Naive thymus-derived CD8-positive, alpha-beta T cell (primary cell): ENCODE measurements at regions not wholly inside any gene's neighbourhood (a gene's known extent, or its start where the extent isn't known, plus 50 kb on each side); places are given as distances from the start of the nearest gene placed in this dataset.
A peak's percentile ranks its signal among the peaks of the same experiment; 100 is the strongest.

ENCODE experiments used
- ATAC-seq, 2 donors: fragments of 150-1000 bp; cut with Tn5 transposase in 1 of 2; sonication (Bioruptor Pico), chemical (Tn5 transposase) in 1 of 2; 1 replicate in 1 of 2; 2 replicates in 1 of 2; pipeline ENCODE4 v1.10.0; 2021; ENCODE audit warnings: mild to moderate bottlenecking in 2 of 2, moderate library complexity in 2 of 2
- POLR2A ChIA-PET: fragments of 350-600 bp; sonication (Branson Sonifier 250); formaldehyde crosslinking; loops from one replicate; lab custom pipeline; 2021; ENCODE audit warnings: antibody characterized with exemption; lab: Charles Lee
- DNase-seq, 10 donors: peaks; one replicate each; pipeline versions ENCODE4 v3.0.0 to v3.0.0-alpha.2; 2020 to 2022
- H3K27ac Mint-ChIP-seq, 10 donors: one replicate each; pipeline ENCODE4 v1.8.0; 2020 to 2022; ENCODE audit warnings: mild to moderate bottlenecking in 10 of 10, mixed read lengths in 10 of 10, moderate library complexity in 4 of 10, inconsistent platforms in 1 of 10
- H3K27me3 Mint-ChIP-seq, 5 donors: one replicate each; pipeline ENCODE4 v1.8.0; 2021 to 2022; ENCODE audit warnings: mixed read lengths in 5 of 5
- H3K36me3 Mint-ChIP-seq, 3 donors: one replicate each; pipeline ENCODE4 v1.8.0; 2020 to 2022; ENCODE audit warnings: mixed read lengths in 3 of 3, mild to moderate bottlenecking in 2 of 3, inconsistent platforms in 1 of 3
- H3K4me1 Mint-ChIP-seq, 4 donors: one replicate each; pipeline ENCODE4 v1.8.0; 2021 to 2022; ENCODE audit warnings: mixed read lengths in 4 of 4
- H3K4me3 Mint-ChIP-seq, 10 donors: one replicate each; pipeline ENCODE4 v1.8.0; 2020 to 2022; ENCODE audit warnings: mild to moderate bottlenecking in 10 of 10, mixed read lengths in 10 of 10, moderate library complexity in 6 of 10, inconsistent platforms in 1 of 10
- H3K9me3 Mint-ChIP-seq, 9 donors: one replicate each; pipeline ENCODE4 v1.8.0; 2020 to 2022; ENCODE audit warnings: mixed read lengths in 9 of 9, mild to moderate bottlenecking in 3 of 9, inconsistent platforms in 1 of 9, moderate library complexity in 1 of 9

DNA sequence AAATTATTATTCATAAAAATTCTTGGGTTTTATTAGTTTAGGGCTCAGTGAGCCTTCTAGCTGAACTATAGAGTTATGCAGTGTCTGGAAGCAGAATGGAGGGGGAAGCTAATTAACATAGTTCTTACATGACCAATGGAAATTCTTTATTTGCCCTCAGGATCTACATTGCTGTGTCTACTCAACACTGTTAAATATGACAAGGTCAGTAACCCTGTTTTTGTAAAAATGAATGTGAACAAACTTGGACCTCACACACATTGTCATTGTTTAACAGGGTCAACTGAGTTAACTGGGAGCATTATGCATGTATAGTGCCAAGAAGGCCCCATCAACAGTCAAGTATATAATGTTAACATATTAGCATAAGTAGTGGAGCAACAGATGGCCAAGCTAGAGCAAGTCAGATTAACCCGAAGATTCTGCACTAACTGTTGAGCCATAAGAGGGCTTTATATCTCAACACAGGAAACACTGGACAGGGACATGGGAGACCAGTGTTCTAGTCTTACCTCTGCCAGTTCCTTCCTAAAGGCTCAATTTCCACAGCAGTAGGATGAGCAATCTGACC lies 122.5 kb upstream of the SEM1 start:
- Mint-ChIP-seq H3K36me3 (no peaks in the 10 kb centered on the region), H3K4me3 (no peak overlapping the region), H3K27ac (no peak overlapping the region), H3K9me3 (peaks cover 0 to 7% (median 0%) of the 10 kb centered on the region in 9 donors), H3K27me3 (peaks cover 5 to 65% (median 18%) of the 10 kb centered on the region in 5 donors), H3K4me1 (peaks cover 2 to 16% (median 8%) of the 10 kb centered on the region in 4 donors)
- POLR2A ChIA-PET = no interaction called here
- DNase-seq (no peak), ATAC-seq (no peak)

DNA sequence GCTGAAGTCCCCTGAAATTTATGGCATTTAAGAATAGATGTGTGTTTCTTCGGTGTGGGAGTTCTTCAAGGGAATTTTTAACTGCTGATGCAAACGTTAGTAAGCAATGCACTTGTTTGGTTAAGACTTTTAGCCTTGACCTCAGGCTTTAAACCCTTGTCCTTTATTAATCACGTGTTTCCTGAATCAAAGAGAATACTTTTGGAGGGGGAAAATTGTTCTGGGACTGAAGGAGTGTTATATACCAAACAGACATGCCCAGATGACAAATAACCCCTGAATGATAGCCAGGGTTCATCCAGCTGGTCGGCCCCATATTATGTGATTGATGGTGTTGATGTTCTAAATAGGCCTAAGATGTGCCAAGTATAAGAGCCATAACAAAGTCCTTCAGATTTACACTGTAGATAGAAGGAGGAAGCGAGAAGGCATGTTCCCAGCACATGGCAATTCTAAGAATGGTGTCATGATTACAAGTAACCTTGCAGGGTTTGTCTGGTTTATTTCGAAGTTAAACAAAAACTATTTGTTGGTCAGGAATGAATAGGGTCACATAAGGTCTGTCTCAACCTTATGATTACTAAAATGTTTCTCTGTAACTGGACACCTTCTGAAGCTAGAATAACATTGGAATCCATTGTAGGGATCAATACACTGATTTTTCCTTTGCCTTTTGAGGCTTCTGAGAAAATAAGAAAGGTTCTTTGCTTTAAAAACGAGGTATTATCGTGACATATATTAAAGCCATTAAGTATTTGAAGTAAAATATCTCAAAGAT lies 124.2 kb upstream of the SEM1 start:
- H3K27ac Mint-ChIP-seq = no peak overlapping the region
- H3K4me3 Mint-ChIP-seq = no peak overlapping the region
- POLR2A ChIA-PET = no interaction called here
- H3K36me3 Mint-ChIP-seq = no peaks in the 10 kb centered on the region
- peaks cover 8 to 55% (median 16%) of the 10 kb centered on the region in 5 donors for H3K27me3 Mint-ChIP-seq
- ATAC-seq (no peak), DNase-seq (no peak)
- peaks cover 0 to 7% (median 0%) of the 10 kb centered on the region in 9 donors for H3K9me3 Mint-ChIP-seq
- H3K4me1 Mint-ChIP-seq = peaks cover 12 to 32% (median 25%) of the 10 kb centered on the region in 4 donors

DNA sequence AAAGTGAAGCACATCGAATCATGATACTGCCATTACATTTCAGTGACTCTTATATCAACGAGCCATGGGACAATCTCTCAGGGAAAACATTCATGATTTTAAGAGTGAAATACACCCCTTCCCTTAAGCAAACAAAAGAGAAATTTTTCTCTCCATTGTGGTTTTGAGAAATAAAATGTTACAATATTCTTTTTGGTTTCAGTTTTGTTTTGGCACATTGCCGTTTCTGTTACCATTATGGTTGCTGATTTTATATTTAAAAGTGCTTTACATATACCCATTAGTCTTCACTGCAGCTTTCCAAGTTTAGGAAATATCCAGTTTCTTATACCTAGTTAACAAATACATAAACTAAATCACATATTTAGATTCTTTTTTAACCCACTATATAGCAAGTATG lies 126.8 kb upstream of the SEM1 start:
- POLR2A ChIA-PET = interaction anchor here (0.6 kb wide), 1 partner anchor 265 kb away, joined by 4 read pairs; no protein-coding TSS in a partner anchor

DNA sequence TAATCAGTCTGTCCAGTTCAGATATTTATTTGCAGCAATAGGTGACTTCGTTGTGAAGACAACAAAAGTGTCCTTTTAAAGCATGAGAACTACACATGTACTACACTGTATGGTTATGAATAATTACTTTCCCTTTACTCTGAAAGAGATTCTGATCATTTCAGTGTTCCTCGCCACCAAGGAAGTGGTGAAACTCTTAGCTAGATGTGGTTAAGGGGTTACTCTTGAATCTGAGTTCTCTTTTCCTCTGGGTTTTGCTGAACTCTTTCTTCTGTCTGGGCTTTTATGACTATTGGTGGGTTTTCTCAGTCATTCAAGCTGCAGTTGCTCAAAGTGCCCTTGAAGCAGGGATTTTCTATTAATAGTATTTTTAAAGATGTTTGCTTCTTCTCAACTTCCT lies 127.9 kb upstream of the SEM1 start:
- DNase-seq = peak in 8 of 10 donors; percentile 10 to 88 (median 58)
- H3K4me1 Mint-ChIP-seq = peaks cover 20 to 37% (median 36%) of the 10 kb centered on the region in 4 donors
- peak overlapping the region in 6 of 10 donors; percentile 6 to 72 (median 26) for H3K27ac Mint-ChIP-seq

More for the DNA sequence above, 126.8 kb upstream of the SEM1 start:
- ATAC-seq = no peak
- peaks cover 0 to 3% (median 0%) of the 10 kb centered on the region in 9 donors for H3K9me3 Mint-ChIP-seq
- peak overlapping the region; percentile 29 to 89 (median 74) for H3K4me3 Mint-ChIP-seq
- H3K27ac Mint-ChIP-seq = no peak overlapping the region
- H3K36me3 Mint-ChIP-seq = no peaks in the 10 kb centered on the region
- DNase-seq = peak in 2 of 10 donors; percentile 15 to 22
- peaks cover 11 to 49% (median 19%) of the 10 kb centered on the region in 5 donors for H3K27me3 Mint-ChIP-seq
- H3K4me1 Mint-ChIP-seq = peaks cover 20 to 37% (median 36%) of the 10 kb centered on the region in 4 donors

DNA sequence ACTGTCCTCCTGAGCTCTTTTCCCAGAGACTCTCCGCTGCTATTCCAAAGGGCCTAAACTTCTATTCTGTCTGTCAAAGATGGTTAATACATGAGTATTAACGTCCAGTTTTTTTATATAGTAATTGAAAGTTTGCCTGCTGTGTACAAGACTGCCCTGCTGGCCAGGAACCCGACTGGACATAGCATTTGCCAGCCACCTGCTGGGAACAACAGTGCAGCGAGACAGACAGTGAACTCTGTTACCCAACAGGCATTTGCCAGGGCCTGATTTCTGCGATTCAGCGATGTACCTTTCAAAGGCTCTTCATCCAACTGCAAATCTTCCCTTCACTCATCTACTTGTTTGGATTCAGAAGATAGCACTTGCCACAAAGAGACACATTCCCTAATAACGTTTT lies 128.8 kb upstream of the SEM1 start:
- Mint-ChIP-seq H3K27ac (peak overlapping the region in 3 of 10 donors; percentile 8 to 9 (median 9)), H3K27me3 (peaks cover 22 to 57% (median 36%) of the 10 kb centered on the region in 5 donors), H3K4me3 (peak overlapping the region in 7 of 10 donors; percentile 24 to 89 (median 66)), H3K9me3 (peaks cover 0 to 5% (median 0%) of the 10 kb centered on the region in 9 donors), H3K4me1 (peaks cover 20 to 37% (median 36%) of the 10 kb centered on the region in 4 donors), H3K36me3 (no peaks in the 10 kb centered on the region)
- ATAC-seq (no peak), DNase-seq (no peak)
- POLR2A ChIA-PET = no interaction called here

More for the DNA sequence above, 127.9 kb upstream of the SEM1 start:
- peaks cover 13 to 53% (median 27%) of the 10 kb centered on the region in 5 donors for H3K27me3 Mint-ChIP-seq
- POLR2A ChIA-PET = no interaction called here
- H3K4me3 Mint-ChIP-seq = peak overlapping the region in 9 of 10 donors; percentile 69 to 89 (median 75)
- peaks cover 0 to 5% (median 0%) of the 10 kb centered on the region in 9 donors for H3K9me3 Mint-ChIP-seq
- H3K36me3 Mint-ChIP-seq = no peaks in the 10 kb centered on the region
- ATAC-seq = peak; percentile 97 to 98

DNA sequence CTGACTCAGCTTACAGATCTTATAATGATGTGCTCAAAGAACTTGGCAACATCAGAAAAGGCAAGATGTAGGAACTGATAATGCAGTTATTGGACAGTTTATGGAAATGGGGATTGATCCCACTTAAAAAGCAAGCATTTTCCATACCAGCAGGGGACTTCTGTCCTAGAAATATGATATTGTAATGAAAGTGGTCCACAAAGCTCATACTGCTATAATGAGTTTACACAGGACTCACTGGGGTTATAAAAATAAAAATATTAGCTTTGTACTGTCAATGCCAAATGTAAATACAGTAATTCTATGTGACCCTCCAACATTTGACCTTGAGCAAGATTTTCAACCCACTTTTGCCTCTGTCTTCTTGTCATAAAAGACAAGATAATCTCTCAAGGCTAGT lies 145.5 kb upstream of the SEM1 start:
- no peak overlapping the region for H3K27ac Mint-ChIP-seq
- DNase-seq (no peak), ATAC-seq (no peak)
- POLR2A ChIA-PET = no interaction called here
- no peaks in the 10 kb centered on the region for H3K9me3 Mint-ChIP-seq
- no peaks in the 10 kb centered on the region for H3K4me1 Mint-ChIP-seq
- no peak overlapping the region for H3K4me3 Mint-ChIP-seq
- H3K27me3 Mint-ChIP-seq = peaks cover 5 to 46% (median 23%) of the 10 kb centered on the region in 5 donors
- H3K36me3 Mint-ChIP-seq = peaks cover 0 to 4% (median 0%) of the 10 kb centered on the region in 3 donors

DNA sequence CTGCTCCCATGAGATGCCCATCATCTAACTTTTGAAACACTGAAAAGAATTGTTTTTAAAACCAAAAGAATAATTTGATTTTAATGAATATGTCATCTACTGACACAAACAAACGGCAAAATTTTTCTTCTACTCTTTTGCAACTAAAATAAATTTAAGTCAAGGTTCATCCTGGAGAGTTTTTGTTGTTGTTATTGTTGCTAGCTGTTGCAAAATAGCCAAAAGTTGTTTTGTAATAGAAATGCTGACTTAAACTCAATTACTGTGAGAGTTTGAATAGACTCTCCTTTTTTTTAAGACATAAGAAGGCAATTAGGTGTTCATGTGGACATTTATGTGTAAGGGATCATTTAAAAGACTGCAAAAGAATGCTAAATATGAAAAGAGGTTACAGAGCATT lies 146.0 kb upstream of the SEM1 start:
- Mint-ChIP-seq H3K9me3 (no peaks in the 10 kb centered on the region), H3K27me3 (peaks cover 7 to 52% (median 29%) of the 10 kb centered on the region in 5 donors), H3K4me3 (no peak overlapping the region), H3K4me1 (no peaks in the 10 kb centered on the region), H3K36me3 (peaks cover 0 to 4% (median 0%) of the 10 kb centered on the region in 3 donors), H3K27ac (no peak overlapping the region)
- POLR2A ChIA-PET = no interaction called here
- no peak for ATAC-seq
- DNase-seq = no peak

DNA sequence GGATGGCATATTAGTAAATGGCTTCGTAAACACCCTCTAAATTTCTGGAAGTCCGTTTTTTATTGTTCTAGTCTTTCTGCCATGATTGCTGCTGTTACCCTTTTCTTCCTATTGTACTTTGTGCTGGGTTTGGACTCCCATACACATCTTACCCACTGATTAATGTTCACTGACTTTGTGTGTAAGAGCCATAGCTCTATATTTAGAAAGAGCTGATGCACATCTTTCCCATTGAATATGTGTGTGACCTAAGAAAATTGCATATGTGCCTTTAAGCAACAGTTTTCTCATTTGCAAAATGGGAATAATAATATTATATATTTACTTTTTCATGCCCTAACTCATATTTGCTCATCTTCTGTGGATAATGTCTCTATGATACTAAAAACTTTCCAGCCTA lies 135.8 kb upstream of the DLX6 start:
- DNase-seq (no peak), ATAC-seq (no peak)
- POLR2A ChIA-PET = no interaction called here
- H3K27me3 Mint-ChIP-seq = peaks cover 10 to 23% (median 11%) of the 10 kb centered on the region in 5 donors
- peaks cover 0 to 2% (median 0%) of the 10 kb centered on the region in 3 donors for H3K36me3 Mint-ChIP-seq
- H3K27ac Mint-ChIP-seq = no peak overlapping the region
- H3K4me1 Mint-ChIP-seq = no peaks in the 10 kb centered on the region
- H3K9me3 Mint-ChIP-seq = peaks cover 0 to 1% (median 0%) of the 10 kb centered on the region in 9 donors
- H3K4me3 Mint-ChIP-seq = no peak overlapping the region

DNA sequence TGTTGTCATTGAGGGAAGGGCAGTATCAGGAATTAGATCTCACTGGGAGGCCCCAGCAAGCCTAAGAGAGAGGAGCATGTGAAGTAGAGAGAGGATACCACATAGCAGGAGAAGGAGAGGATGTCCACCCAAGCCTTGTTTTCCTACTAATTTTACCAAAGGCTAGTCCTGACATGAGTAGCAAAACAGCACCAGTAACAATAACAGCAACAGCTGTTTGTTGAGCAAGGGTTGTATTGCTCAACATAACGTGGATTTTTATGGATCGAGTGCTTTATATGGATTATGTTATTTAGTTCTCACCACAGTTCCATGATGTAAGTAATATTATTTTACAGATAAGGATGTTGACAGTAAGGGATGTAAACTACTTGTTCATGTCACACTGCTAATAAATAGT lies 135.2 kb upstream of the DLX6 start:
- H3K27me3 Mint-ChIP-seq = peaks cover 8 to 23% (median 10%) of the 10 kb centered on the region in 5 donors
- DNase-seq (no peak), ATAC-seq (no peak)
- no peaks in the 10 kb centered on the region for H3K4me1 Mint-ChIP-seq
- H3K9me3 Mint-ChIP-seq = no peaks in the 10 kb centered on the region
- H3K36me3 Mint-ChIP-seq = no peaks in the 10 kb centered on the region
- H3K4me3 Mint-ChIP-seq = no peak overlapping the region
- H3K27ac Mint-ChIP-seq = no peak overlapping the region
- POLR2A ChIA-PET = no interaction called here

DNA sequence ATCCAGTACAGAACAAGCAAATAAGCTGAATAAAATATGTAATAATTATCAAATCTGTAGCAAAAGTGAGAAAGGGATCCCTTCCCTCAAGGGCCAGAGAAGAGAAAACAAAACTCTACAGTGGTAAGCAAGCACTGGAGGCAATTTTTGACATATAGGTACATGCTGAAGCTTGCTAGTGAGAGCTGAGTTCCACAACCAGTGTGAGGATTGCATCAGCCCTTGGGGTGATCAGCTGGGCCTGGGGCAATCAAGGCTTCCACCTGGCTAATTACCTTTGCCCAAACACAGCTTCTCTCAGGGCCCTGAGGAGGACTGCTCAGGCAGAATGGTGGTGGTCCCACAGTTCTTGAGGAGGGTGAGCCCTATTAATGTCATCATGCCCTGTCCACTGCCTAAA lies 134.4 kb upstream of the DLX6 start:
- no peaks in the 10 kb centered on the region for H3K9me3 Mint-ChIP-seq
- H3K27ac Mint-ChIP-seq = no peak overlapping the region
- ATAC-seq = no peak
- no peaks in the 10 kb centered on the region for H3K36me3 Mint-ChIP-seq
- H3K27me3 Mint-ChIP-seq = peaks cover 8 to 24% (median 10%) of the 10 kb centered on the region in 5 donors
- POLR2A ChIA-PET = no interaction called here
- no peaks in the 10 kb centered on the region for H3K4me1 Mint-ChIP-seq
- DNase-seq = no peak
- no peak overlapping the region for H3K4me3 Mint-ChIP-seq

DNA sequence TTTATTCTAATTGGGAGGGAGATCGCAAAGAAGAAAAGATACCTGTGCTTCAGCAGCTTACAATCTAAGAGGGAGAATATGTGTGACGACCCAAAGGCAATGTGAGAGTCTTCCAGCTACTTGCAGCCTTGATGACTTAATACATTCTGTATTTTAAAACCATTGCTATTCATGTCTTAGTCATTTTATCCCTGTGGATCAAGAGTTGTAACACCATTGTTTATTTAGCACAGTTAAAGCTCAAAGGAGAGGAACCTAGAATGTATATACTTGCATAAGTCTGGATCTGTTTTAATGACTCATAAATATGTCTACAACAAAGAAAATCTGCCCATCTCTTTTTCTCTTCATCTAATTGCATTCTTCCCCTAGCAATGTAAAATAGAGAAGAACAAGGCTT lies 117.9 kb upstream of the DLX6 start:
- Mint-ChIP-seq H3K27ac (no peak overlapping the region), H3K4me3 (no peak overlapping the region), H3K36me3 (no peaks in the 10 kb centered on the region), H3K27me3 (peaks cover 0 to 6% (median 0%) of the 10 kb centered on the region in 5 donors), H3K4me1 (no peaks in the 10 kb centered on the region), H3K9me3 (no peaks in the 10 kb centered on the region)
- POLR2A ChIA-PET = no interaction called here
- no peak for DNase-seq
- no peak for ATAC-seq

DNA sequence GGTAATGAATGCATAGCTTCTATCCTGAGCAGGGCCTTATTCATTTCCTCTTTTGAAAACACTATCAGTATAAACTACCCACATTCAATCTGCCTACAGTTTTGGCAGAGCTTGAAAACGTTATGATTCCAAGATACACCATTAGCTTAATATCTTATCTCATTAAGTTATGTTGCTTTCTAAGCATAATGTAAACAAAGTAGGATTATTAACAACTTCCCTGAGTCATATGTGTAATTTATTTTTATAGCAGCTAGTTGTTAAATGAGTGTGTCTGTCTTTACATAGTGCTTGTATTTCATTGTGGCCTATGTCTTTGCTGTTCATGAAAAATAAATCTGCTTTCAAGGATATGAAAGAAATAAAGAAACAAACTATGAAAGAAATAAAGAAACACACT lies 106.2 kb upstream of the DLX6 start:
- POLR2A ChIA-PET = no interaction called here
- Mint-ChIP-seq H3K27me3 (peaks cover 2 to 18% (median 9%) of the 10 kb centered on the region in 5 donors), H3K9me3 (peaks cover 0 to 3% (median 0%) of the 10 kb centered on the region in 9 donors), H3K4me3 (no peak overlapping the region), H3K4me1 (no peaks in the 10 kb centered on the region), H3K36me3 (no peaks in the 10 kb centered on the region), H3K27ac (no peak overlapping the region)
- no peak for ATAC-seq
- DNase-seq = no peak

DNA sequence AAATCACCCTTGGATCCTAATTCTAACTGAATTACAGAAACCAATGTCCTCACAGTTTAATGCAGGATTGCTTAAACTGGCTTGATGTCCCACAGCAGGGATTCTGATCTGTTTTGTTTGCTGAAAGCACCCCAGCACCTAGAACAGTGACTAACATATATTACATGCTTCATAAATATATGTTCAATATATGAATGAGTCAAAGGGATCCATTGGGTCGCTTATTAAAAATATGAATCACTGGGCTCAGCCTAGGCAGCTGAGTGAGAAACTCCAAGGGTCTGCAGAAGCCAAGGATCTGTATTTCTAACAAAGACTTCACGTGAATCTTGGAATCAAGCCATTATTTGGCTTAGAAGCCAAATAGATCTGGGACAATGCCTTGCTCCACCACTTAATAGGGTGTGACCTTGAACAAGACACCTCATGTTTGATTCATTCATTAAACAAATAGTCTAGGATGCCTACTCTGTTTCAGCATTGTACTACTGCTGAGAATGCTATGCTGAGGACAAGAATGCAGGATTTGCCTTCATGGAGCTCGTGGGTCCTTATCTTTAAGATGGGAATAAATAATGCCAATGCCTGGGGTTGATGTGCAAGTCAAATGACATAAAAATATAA lies 103.4 kb upstream of the DLX6 start:
- Mint-ChIP-seq H3K9me3 (peaks cover 0 to 3% (median 0%) of the 10 kb centered on the region in 9 donors), H3K27me3 (peaks cover 2 to 11% (median 8%) of the 10 kb centered on the region in 5 donors), H3K4me3 (no peak overlapping the region), H3K36me3 (no peaks in the 10 kb centered on the region), H3K27ac (no peak overlapping the region), H3K4me1 (no peaks in the 10 kb centered on the region)
- POLR2A ChIA-PET = no interaction called here
- no peak for DNase-seq
- no peak for ATAC-seq
